OCI-LY1 (cell line): ENCODE measurements at regions not wholly inside any gene's neighbourhood (a gene's known extent, or its start where the extent isn't known, plus 50 kb on each side); places are given as distances from the start of the nearest gene placed in this dataset.

Experiments used
- CTCF ChIP-seq: fragments of 200-600 bp; sonication (generic), shearing (Covaris generic); IDR thresholded peaks from 2 replicates; pipeline ENCODE4 v1.5.1; 2017; ENCODE audit warnings: mild to moderate bottlenecking, antibody characterized with exemption, low read length, moderate library complexity, mixed read lengths
- EZH2 ChIP-seq: fragments of 200-600 bp; sonication (generic), shearing (Covaris generic); IDR thresholded peaks from 2 replicates; pipeline ENCODE4 v1.8.0; 2017; ENCODE audit warnings: borderline replicate concordance, mixed run types, mild to moderate bottlenecking, antibody characterized with exemption, low read length, moderate library complexity, mixed read lengths

- TF ChIP-seq CTCF (no peak), EZH2 (no peak)
Measured at GRCh38 chr21:36626791-36627190, 72.1 kb upstream of the SIM2 start.
